ENCODE measurements at regions not wholly inside any gene's neighbourhood (a gene's known extent, or its start where the extent isn't known, plus 50 kb on each side); places are given as distances from the start of the nearest gene placed in this dataset.

DNA sequence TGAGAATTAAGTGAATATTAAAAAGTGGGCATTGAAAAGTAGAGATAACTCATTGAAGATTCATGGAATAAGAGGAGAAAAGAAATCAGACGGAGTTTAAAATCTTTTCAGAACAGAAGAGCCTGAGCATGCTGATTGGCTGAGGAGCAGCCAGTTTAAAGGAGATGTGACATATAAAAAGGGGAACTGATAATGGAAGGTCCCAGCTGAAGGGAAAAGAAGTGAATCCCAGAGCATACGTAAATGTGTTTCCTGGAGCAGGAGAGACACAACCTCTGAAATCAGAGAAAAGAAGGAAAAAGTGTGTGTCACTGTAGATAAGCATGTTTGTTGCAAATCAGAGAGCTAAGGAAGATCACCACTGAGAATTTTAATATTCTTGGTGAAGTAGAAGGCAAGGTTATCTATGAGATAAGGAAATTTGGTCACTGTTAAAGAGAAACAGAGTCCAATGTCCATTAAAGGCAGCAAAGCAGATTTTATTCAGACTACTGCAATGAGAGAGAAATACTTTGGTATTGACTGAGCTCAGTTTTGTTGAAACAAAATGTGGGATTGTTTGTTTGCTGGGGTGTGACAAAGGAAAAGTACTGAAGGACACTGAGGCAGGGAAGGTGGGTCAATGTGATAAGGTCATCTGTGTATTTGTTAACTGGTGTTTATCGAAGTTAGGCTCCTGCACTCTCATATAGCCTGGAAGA is 84.6 kb upstream of the WDR72 start:
- H3K4me3 ChIP-seq (replicated peaks; ENCODE audit: low read depth, low read length): no peak overlapping the region
- TF ChIP-seq, protein P1, sequence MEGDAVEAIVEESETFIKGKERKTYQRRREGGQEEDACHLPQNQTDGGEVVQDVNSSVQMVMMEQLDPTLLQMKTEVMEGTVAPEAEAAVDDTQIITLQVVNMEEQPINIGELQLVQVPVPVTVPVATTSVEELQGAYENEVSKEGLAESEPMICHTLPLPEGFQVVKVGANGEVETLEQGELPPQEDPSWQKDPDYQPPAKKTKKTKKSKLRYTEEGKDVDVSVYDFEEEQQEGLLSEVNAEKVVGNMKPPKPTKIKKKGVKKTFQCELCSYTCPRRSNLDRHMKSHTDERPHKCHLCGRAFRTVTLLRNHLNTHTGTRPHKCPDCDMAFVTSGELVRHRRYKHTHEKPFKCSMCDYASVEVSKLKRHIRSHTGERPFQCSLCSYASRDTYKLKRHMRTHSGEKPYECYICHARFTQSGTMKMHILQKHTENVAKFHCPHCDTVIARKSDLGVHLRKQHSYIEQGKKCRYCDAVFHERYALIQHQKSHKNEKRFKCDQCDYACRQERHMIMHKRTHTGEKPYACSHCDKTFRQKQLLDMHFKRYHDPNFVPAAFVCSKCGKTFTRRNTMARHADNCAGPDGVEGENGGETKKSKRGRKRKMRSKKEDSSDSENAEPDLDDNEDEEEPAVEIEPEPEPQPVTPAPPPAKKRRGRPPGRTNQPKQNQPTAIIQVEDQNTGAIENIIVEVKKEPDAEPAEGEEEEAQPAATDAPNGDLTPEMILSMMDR (IDR thresholded peaks at IDR 0.05; ENCODE audit: low read depth, low read length, missing control alignments): no peak
- no peak for DNase-seq (ENCODE audit: extremely low read depth, low read depth)

DNA sequence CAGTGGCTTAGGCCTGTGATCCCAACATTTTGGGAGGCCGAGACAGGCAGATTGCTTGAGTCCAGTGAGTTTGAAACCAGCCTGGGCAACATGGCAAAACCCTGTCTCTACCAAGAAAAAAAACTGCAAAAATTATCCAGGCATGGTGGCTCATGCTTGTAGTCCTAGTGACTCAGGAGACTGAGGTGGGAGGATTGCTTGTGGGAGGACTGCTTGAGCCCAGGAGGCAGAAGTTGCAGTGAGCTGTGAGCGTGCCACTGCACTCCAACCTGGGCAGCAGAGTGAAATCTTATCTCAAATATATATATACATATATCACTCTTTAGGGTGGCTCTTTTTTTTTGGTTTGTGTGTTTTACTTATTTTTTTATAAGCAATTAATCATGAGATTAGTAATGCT is 83.7 kb upstream of the WDR72 start:
- H3K4me3 ChIP-seq (replicated peaks; ENCODE audit: low read depth, low read length): no peak overlapping the region
- no peak for DNase-seq (ENCODE audit: extremely low read depth, low read depth)
- TF ChIP-seq, protein P1 (IDR thresholded peaks at IDR 0.05; ENCODE audit: low read depth, low read length, missing control alignments): no peak

DNA sequence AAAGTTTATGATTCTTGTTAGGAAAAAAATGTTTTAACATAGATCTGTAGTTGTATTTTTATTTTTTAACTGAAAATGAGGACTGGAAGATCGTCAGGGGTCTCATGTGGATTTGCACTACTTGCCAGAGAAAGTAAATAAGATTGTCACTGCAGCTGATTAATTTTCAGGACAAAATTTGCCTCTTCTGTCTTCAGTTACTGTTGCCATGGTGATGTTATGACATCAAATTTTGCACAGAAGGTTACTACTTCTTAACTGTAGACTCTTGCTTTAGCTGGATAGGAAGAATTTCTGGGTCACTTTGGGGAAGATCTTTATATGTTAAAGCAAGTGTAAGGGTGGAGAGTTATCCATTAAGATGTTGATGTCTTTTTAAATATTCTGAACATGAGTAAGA is 82.2 kb upstream of the WDR72 start:
- no peak for DNase-seq (ENCODE audit: extremely low read depth, low read depth)
- TF ChIP-seq, protein P1 (IDR thresholded peaks at IDR 0.05; ENCODE audit: low read depth, low read length, missing control alignments): no peak
- no peak overlapping the region for H3K4me3 ChIP-seq (replicated peaks; ENCODE audit: low read depth, low read length)

DNA sequence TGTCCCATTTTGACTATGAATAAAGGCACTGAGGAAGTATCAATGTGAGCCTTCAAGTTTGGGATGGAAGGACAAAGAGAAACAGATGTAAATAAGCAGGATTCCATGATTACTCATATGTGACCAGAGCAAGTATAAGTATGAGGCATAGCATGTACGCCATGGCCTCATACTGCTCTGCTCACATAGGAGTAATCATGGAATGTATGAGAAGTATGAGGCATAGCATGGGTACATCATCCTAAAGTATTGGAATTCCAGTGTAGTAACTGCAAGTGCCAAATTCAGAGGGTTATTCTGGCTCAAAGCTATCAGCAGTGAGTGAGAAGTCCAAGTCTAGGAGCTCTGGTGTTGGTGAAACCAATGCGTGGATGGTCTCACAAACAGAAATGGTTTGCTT is 81.2 kb upstream of the WDR72 start:
- TF ChIP-seq, protein P1 (IDR thresholded peaks at IDR 0.05; ENCODE audit: low read depth, low read length, missing control alignments): no peak
- DNase-seq (ENCODE audit: extremely low read depth, low read depth): no peak
- no peak overlapping the region for H3K4me3 ChIP-seq (replicated peaks; ENCODE audit: low read depth, low read length)

DNA sequence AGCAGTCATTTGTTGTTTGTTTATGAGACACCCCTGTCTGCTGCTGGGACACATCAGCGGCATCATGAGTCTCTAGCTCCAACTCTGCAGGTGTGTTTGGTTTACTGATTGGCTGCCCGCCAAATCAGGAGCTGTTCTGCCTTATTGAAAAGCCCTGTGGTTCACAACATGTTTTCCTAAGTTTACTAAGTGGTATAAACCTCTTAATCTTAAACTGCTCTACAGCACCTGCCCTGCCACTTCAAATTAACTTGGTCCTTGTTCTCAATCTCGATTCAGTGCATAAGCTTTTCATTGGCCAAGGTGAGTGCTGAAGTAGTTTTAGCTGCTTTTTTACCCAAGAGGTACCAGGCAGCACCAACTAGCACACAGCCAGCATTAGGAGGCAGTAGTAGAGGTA is 77.8 kb upstream of the WDR72 start:
- H3K4me3 ChIP-seq (replicated peaks; ENCODE audit: low read depth, low read length): no peak overlapping the region
- TF ChIP-seq, protein P1 (IDR thresholded peaks at IDR 0.05; ENCODE audit: low read depth, low read length, missing control alignments): no peak
- no peak for DNase-seq (ENCODE audit: extremely low read depth, low read depth)

DNA sequence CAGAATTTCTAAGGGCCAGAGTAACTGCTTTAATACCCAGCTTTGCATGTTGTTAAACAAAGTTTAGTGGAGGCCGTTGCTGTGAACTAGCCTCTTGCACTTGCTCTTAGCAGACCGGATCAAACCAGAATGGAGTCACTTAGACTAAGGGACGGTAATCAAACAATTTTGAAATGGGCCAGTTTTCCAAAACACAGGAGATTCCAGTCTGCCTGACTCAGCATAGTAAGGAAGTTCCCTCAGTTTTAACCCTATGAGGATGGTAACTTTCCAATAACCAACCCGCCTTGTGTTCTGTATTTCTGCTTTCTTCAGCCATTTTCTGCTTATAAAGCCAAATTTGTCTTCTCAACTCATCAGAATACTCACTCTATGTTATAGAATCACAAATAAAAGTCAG is 77.2 kb upstream of the WDR72 start:
- TF ChIP-seq, protein P1 (IDR thresholded peaks at IDR 0.05; ENCODE audit: low read depth, low read length, missing control alignments): no peak
- H3K4me3 ChIP-seq (replicated peaks; ENCODE audit: low read depth, low read length): no peak overlapping the region
- DNase-seq (ENCODE audit: extremely low read depth, low read depth): no peak

DNA sequence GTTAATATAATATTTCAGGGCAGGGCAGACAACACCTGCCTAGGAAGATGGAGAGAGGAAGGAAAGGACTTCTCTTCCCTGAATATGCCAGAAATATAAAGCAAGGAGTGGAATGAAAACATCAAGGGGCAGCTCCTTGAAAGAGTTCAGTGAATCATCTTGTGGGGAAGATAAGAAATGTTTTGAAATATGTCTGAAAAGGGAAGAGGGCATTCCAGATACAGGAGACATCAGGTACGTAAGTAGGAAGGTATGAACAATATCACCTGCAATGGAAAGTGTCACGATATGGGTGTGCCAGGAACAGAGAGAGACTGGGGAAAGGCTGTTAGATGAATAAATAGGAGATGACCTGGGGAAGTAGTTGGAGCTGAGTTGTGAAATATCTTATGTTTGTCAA is 75.8 kb upstream of the WDR72 start:
- no peak for DNase-seq (ENCODE audit: extremely low read depth, low read depth)
- TF ChIP-seq, protein P1 (IDR thresholded peaks at IDR 0.05; ENCODE audit: low read depth, low read length, missing control alignments): no peak
- H3K4me3 ChIP-seq (replicated peaks; ENCODE audit: low read depth, low read length): no peak overlapping the region

All from HFF-Myc (cell line).